HEK293 (cell line): ENCODE measurements at regions not wholly inside any gene's neighbourhood (a gene's known extent, or its start where the extent isn't known, plus 50 kb on each side); places are given as distances from the start of the nearest gene placed in this dataset.

ENCODE experiments used
- CTCF ChIA-PET: fragments of 350-600 bp; formaldehyde crosslinking; extraction: SDS; loops from one replicate; lab custom pipeline; 2021; ENCODE audit warnings: antibody characterized with exemption; lab: Yijun Ruan, JAX
- POLR2A ChIA-PET: fragments of 300-600 bp; formaldehyde crosslinking; extraction: SDS; loops from one replicate; lab custom pipeline; 2020; ENCODE audit warnings: antibody characterized with exemption, inconsistent platforms; lab: Yijun Ruan, JAX
- H3K27ac ChIP-seq: fragments of 200-500 bp; sonication (Bioruptor generic); 2 replicates; pipeline ENCODE4 v1.5.1; 2014; ENCODE audit warnings: low read depth, low read length, control low read depth, inconsistent platforms; ENCODE audit errors: extremely low read depth
- H3K36me3 ChIP-seq, 2 experiments: fragments of 200-500 bp in 1 of 2; sonication (Bioruptor generic) in 1 of 2; 1 replicate in 1 of 2; 2 replicates in 1 of 2; pipeline ENCODE4 v1.5.1; 2014 to 2017; ENCODE audit warnings: inconsistent platforms in 2 of 2, low read length in 2 of 2; ENCODE audit not compliant: control insufficient read depth in 2 of 2, insufficient read depth in 1 of 2
- H3K4me1 ChIP-seq: fragments of 200-500 bp; sonication (Bioruptor generic); 2 replicates; pipeline ENCODE4 v1.5.1; 2014; ENCODE audit warnings: mild to moderate bottlenecking, low read length, inconsistent platforms; ENCODE audit not compliant: control insufficient read depth, insufficient read depth
- H3K4me3 ChIP-seq: 2 replicates; pipeline ENCODE4 v1.5.1; 2011; ENCODE audit warnings: low read depth, mild to moderate bottlenecking, control low read depth, low read length, moderate library complexity
- H3K9me3 ChIP-seq: fragments of 200-500 bp; sonication (Bioruptor generic); 2 replicates; pipeline ENCODE4 v1.5.1; 2014; ENCODE audit warnings: low read depth, low read length, inconsistent platforms; ENCODE audit not compliant: control insufficient read depth, insufficient read depth
- BCL6B ChIP-seq: fragments of 450-650 bp; formaldehyde crosslinking; IDR thresholded peaks from 2 replicates; pipeline ENCODE4 v1.5.1; 2017; ENCODE audit warnings: missing biosample characterization, missing genetic modification characterization
- GLI2 ChIP-seq: fragments of 450-650 bp; formaldehyde crosslinking; IDR thresholded peaks from 2 replicates; pipeline ENCODE4; 2017; ENCODE audit warnings: missing biosample characterization, missing genetic modification characterization, low read depth, borderline replicate concordance
- INSM2 ChIP-seq: fragments of 450-650 bp; formaldehyde crosslinking; IDR thresholded peaks from 2 replicates; pipeline ENCODE4 v1.5.1; 2016; ENCODE audit warnings: missing biosample characterization, missing genetic modification characterization
- MYNN ChIP-seq: fragments of 450-650 bp; formaldehyde crosslinking; IDR thresholded peaks from 2 replicates; pipeline ENCODE4 v1.5.1; 2016; ENCODE audit warnings: missing biosample characterization, missing genetic modification characterization, borderline replicate concordance
- OVOL3 ChIP-seq: fragments of 450-650 bp; formaldehyde crosslinking; IDR thresholded peaks from 2 replicates; pipeline ENCODE4 v1.5.1; 2016; ENCODE audit warnings: missing biosample characterization, missing genetic modification characterization
- YY2 ChIP-seq: fragments of 450-650 bp; formaldehyde crosslinking; IDR thresholded peaks from 2 replicates; pipeline ENCODE4 v1.5.1; 2016; ENCODE audit warnings: missing biosample characterization, missing genetic modification characterization
- ZFP37 ChIP-seq: fragments of 450-650 bp; formaldehyde crosslinking; IDR thresholded peaks from 2 replicates; pipeline ENCODE4 v1.5.1; 2016; ENCODE audit warnings: missing biosample characterization, missing genetic modification characterization
- ZNF157 ChIP-seq: fragments of 450-650 bp; formaldehyde crosslinking; IDR thresholded peaks from 2 replicates; pipeline ENCODE4 v1.5.1; 2016; ENCODE audit warnings: missing biosample characterization, missing genetic modification characterization
- ZNF266 ChIP-seq: fragments of 450-650 bp; formaldehyde crosslinking; IDR thresholded peaks from 2 replicates; pipeline ENCODE4 v1.5.1; 2016; ENCODE audit warnings: missing biosample characterization, missing genetic modification characterization, low read depth
- ZNF354C ChIP-seq: fragments of 450-650 bp; formaldehyde crosslinking; IDR thresholded peaks from 2 replicates; pipeline ENCODE4 v1.5.1; 2016; ENCODE audit warnings: missing biosample characterization, missing genetic modification characterization, low read depth, borderline replicate concordance
- ZNF514 ChIP-seq: fragments of 450-650 bp; formaldehyde crosslinking; IDR thresholded peaks from 2 replicates; pipeline ENCODE4 v1.5.1; 2016; ENCODE audit warnings: missing biosample characterization, missing genetic modification characterization
- ZNF521 ChIP-seq: fragments of 450-650 bp; formaldehyde crosslinking; IDR thresholded peaks from 2 replicates; pipeline ENCODE4 v1.5.1; 2017; ENCODE audit warnings: missing biosample characterization, mild to moderate bottlenecking, missing genetic modification characterization
- ZNF580 ChIP-seq: fragments of 450-650 bp; formaldehyde crosslinking; IDR thresholded peaks from 2 replicates; pipeline ENCODE4 v1.5.1; 2016; ENCODE audit warnings: missing biosample characterization, missing genetic modification characterization
- ZNF610 ChIP-seq: fragments of 450-650 bp; formaldehyde crosslinking; IDR thresholded peaks from 2 replicates; pipeline ENCODE4 v1.5.1; 2016; ENCODE audit warnings: missing biosample characterization, missing genetic modification characterization, borderline replicate concordance
- ZNF624 ChIP-seq: fragments of 450-650 bp; formaldehyde crosslinking; IDR thresholded peaks from 2 replicates; pipeline ENCODE4 v1.5.1; 2017; ENCODE audit warnings: missing biosample characterization, missing genetic modification characterization
- ZNF830 ChIP-seq: fragments of 450-650 bp; IDR thresholded peaks from 2 replicates; pipeline ENCODE4 v1.5.0; 2018; ENCODE audit warnings: missing biosample characterization, missing genetic modification characterization, low read depth, mild to moderate bottlenecking, moderate library complexity
- TF ChIP-seq, protein P1 (sequence below): fragments of 450-650 bp; formaldehyde crosslinking; IDR thresholded peaks from 2 replicates; pipeline ENCODE4 v1.5.1; 2016; ENCODE audit warnings: missing biosample characterization, missing genetic modification characterization
- TF ChIP-seq, protein P2 (sequence below): fragments of 450-650 bp; formaldehyde crosslinking; IDR thresholded peaks from 2 replicates; pipeline ENCODE4 v1.5.1; 2016; ENCODE audit warnings: missing biosample characterization, missing genetic modification characterization, low read depth
- TF ChIP-seq, protein P3 (sequence below): fragments of 450-650 bp; formaldehyde crosslinking; IDR thresholded peaks from 2 replicates; pipeline ENCODE4 v1.5.0; 2017; ENCODE audit warnings: missing biosample characterization, missing genetic modification characterization, borderline replicate concordance
- TF ChIP-seq, protein P4 (sequence below): fragments of 450-650 bp; formaldehyde crosslinking; IDR thresholded peaks from 2 replicates; pipeline ENCODE4 v1.5.1; 2016; ENCODE audit warnings: missing biosample characterization, missing genetic modification characterization
- TF ChIP-seq, protein P5 (sequence below): fragments of 450-650 bp; formaldehyde crosslinking; IDR thresholded peaks from 2 replicates; pipeline ENCODE4 v1.5.1; 2016; ENCODE audit warnings: missing biosample characterization, missing genetic modification characterization

GRCh38 chr13:72504131-72504841 lies 223.1 kb downstream of the MZT1 start (continued):
- TF ChIP-seq INSM2 (no peak), ZNF157 (tag by site-specific recombination) (no peak), GLI2 (no peak), ZNF354C (no peak)

- Histone ChIP-seq H3K36me3 (no peaks in the 10 kb centered on the region), H3K27ac (no peak overlapping the region), H3K4me3 (no peak overlapping the region), H3K4me1 (no peaks in the 10 kb centered on the region), H3K9me3 (no peaks in the 10 kb centered on the region)
- no peak for TF ChIP-seq ZNF514 (tag by site-specific recombination)
- TF ChIP-seq YY2: no peak
- TF ChIP-seq, protein P1, sequence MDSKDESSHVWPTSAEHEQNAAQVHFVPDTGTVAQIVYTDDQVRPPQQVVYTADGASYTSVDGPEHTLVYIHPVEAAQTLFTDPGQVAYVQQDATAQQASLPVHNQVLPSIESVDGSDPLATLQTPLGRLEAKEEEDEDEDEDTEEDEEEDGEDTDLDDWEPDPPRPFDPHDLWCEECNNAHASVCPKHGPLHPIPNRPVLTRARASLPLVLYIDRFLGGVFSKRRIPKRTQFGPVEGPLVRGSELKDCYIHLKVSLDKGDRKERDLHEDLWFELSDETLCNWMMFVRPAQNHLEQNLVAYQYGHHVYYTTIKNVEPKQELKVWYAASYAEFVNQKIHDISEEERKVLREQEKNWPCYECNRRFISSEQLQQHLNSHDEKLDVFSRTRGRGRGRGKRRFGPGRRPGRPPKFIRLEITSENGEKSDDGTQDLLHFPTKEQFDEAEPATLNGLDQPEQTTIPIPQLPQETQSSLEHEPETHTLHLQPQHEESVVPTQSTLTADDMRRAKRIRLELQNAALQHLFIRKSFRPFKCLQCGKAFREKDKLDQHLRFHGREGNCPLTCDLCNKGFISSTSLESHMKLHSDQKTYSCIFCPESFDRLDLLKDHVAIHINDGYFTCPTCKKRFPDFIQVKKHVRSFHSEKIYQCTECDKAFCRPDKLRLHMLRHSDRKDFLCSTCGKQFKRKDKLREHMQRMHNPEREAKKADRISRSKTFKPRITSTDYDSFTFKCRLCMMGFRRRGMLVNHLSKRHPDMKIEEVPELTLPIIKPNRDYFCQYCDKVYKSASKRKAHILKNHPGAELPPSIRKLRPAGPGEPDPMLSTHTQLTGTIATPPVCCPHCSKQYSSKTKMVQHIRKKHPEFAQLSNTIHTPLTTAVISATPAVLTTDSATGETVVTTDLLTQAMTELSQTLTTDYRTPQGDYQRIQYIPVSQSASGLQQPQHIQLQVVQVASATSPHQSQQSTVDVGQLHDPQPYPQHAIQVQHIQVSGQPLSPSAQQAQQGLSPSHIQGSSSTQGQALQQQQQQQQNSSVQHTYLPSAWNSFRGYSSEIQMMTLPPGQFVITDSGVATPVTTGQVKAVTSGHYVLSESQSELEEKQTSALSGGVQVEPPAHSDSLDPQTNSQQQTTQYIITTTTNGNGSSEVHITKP: no peak
- TF ChIP-seq ZNF521: no peak
- no peak for TF ChIP-seq OVOL3 (tag by site-specific recombination)
- no peak for TF ChIP-seq MYNN (tag by site-specific recombination)
- TF ChIP-seq, protein P2, sequence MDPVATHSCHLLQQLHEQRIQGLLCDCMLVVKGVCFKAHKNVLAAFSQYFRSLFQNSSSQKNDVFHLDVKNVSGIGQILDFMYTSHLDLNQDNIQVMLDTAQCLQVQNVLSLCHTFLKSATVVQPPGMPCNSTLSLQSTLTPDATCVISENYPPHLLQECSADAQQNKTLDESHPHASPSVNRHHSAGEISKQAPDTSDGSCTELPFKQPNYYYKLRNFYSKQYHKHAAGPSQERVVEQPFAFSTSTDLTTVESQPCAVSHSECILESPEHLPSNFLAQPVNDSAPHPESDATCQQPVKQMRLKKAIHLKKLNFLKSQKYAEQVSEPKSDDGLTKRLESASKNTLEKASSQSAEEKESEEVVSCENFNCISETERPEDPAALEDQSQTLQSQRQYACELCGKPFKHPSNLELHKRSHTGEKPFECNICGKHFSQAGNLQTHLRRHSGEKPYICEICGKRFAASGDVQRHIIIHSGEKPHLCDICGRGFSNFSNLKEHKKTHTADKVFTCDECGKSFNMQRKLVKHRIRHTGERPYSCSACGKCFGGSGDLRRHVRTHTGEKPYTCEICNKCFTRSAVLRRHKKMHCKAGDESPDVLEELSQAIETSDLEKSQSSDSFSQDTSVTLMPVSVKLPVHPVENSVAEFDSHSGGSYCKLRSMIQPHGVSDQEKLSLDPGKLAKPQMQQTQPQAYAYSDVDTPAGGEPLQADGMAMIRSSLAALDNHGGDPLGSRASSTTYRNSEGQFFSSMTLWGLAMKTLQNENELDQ (tag by site-specific recombination): no peak
- no peak for TF ChIP-seq ZNF266 (tag by site-specific recombination)
- TF ChIP-seq ZNF610 (tag by site-specific recombination): no peak
- TF ChIP-seq, protein P3, sequence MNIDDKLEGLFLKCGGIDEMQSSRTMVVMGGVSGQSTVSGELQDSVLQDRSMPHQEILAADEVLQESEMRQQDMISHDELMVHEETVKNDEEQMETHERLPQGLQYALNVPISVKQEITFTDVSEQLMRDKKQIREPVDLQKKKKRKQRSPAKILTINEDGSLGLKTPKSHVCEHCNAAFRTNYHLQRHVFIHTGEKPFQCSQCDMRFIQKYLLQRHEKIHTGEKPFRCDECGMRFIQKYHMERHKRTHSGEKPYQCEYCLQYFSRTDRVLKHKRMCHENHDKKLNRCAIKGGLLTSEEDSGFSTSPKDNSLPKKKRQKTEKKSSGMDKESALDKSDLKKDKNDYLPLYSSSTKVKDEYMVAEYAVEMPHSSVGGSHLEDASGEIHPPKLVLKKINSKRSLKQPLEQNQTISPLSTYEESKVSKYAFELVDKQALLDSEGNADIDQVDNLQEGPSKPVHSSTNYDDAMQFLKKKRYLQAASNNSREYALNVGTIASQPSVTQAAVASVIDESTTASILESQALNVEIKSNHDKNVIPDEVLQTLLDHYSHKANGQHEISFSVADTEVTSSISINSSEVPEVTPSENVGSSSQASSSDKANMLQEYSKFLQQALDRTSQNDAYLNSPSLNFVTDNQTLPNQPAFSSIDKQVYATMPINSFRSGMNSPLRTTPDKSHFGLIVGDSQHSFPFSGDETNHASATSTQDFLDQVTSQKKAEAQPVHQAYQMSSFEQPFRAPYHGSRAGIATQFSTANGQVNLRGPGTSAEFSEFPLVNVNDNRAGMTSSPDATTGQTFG: no peak
- TF ChIP-seq, protein P4, sequence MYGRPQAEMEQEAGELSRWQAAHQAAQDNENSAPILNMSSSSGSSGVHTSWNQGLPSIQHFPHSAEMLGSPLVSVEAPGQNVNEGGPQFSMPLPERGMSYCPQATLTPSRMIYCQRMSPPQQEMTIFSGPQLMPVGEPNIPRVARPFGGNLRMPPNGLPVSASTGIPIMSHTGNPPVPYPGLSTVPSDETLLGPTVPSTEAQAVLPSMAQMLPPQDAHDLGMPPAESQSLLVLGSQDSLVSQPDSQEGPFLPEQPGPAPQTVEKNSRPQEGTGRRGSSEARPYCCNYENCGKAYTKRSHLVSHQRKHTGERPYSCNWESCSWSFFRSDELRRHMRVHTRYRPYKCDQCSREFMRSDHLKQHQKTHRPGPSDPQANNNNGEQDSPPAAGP (tag by site-specific recombination): no peak
- TF ChIP-seq, protein P5, sequence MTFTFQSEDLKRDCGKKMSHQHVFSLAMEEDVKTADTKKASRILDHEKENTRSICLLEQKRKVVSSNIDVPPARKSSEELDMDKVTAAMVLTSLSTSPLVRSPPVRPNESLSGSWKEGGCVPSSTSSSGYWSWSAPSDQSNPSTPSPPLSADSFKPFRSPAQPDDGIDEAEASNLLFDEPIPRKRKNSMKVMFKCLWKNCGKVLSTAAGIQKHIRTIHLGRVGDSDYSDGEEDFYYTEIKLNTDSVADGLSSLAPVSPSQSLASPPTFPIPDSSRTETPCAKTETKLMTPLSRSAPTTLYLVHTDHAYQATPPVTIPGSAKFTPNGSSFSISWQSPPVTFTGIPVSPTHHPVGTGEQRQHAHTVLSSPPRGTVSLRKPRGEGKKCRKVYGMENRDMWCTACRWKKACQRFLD: no peak
- no peak for TF ChIP-seq ZNF624 (tag by site-specific recombination)
- no peak for TF ChIP-seq ZFP37
- TF ChIP-seq ZNF580 (tag by site-specific recombination): no peak
- no peak for TF ChIP-seq BCL6B (tag by site-specific recombination)
- TF ChIP-seq ZNF830 (tag by site-specific recombination): no peak
- POLR2A ChIA-PET: no interaction called here
- CTCF ChIA-PET: no interaction called here
Observed at GRCh38 chr13:72500851-72501250, 226.6 kb downstream of the MZT1 start.
